ENCODE measurements at regions not wholly inside any gene's neighbourhood (a gene's known extent, or its start where the extent isn't known, plus 50 kb on each side); places are given as distances from the start of the nearest gene placed in this dataset.

GRCh38 chr2:118169359-118170005 lies 81.2 kb downstream of the INSIG2 start:
- no peak for DNase-seq

GRCh38 chr2:118168615-118169014 lies 80.3 kb downstream of the INSIG2 start:
- DNase-seq: no peak

GRCh38 chr2:118167026-118167425 lies 78.8 kb downstream of the INSIG2 start:
- no peak for DNase-seq

GRCh38 chr2:118166242-118166641 lies 78.0 kb downstream of the INSIG2 start:
- no peak for DNase-seq

- no peak for DNase-seq
These were observed 77.3 kb downstream of the INSIG2 start for GRCh38 chr2:118165595-118165994.
